Upper lobe of left lung (tissue), 4 donors: ENCODE measurements at regions not wholly inside any gene's neighbourhood (a gene's known extent, or its start where the extent isn't known, plus 50 kb on each side); places are given as distances from the start of the nearest gene placed in this dataset.

Experiments used
- CTCF ChIP-seq, 6 experiments: fragments of 450-650 bp in 4 of 6; fragments of 200-600 bp in 2 of 6; sonication (generic) in 2 of 6; IDR thresholded peaks; one replicate each; pipeline ENCODE4 v1.5.1; 2016 to 2019; ENCODE audit warnings: antibody characterized with exemption in 6 of 6
- POLR2A ChIP-seq, 4 donors: fragments of 450-650 bp; IDR thresholded peaks; one replicate each; pipeline ENCODE4 v1.5.1; 2016 to 2017; ENCODE audit warnings: antibody characterized with exemption in 4 of 4, mild to moderate bottlenecking in 2 of 4

DNA sequence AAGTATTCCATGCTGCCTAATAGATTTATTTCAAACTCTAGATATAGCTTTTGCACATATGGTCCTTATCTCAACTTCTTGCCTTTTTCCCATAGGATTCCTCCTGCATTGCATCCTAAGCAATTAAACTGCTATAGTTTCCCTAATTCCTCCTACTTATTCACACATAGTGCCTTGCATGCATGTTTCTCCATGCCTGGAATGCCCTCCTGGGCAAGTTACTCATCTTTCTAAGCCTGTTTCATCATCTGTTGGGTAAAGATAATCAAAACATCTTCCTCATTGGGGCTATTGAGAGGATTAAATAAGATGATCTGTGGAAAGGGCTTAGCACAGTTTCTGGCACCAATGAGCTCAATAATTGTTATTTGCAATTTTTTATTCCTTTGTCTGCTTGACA is 726.5 kb downstream of the SLC4A3 start:
- TF ChIP-seq CTCF (IDR thresholded peaks at IDR 0.05) (no peak), POLR2A (IDR thresholded peaks at IDR 0.05) (no peak)
